Retinal pigment epithelial cell (primary cell): ENCODE measurements at regions not wholly inside any gene's neighbourhood (a gene's known extent, or its start where the extent isn't known, plus 50 kb on each side); places are given as distances from the start of the nearest gene placed in this dataset.

Source experiments
- DNase-seq: peaks from one replicate; pipeline ENCODE4 v3.0.0-alpha.2; 2010; ENCODE audit warnings: low read depth
- H3K4me3 ChIP-seq: 2 replicates; pipeline ENCODE4 v1.5.1; 2011; ENCODE audit warnings: mild to moderate bottlenecking, low read length, control low read depth, moderate library complexity
- CTCF ChIP-seq: conservative IDR thresholded peaks from 2 replicates; pipeline ENCODE4 v1.5.1; 2011; ENCODE audit warnings: low read depth, low read length, control low read depth, inconsistent platforms

GRCh38 chr9:86671018-86671417 is 276.3 kb downstream of the GAS1 start:
- TF ChIP-seq CTCF = no peak
- no peak for DNase-seq
- H3K4me3 ChIP-seq = no peak overlapping the region

- DNase-seq = no peak
- no peak for TF ChIP-seq CTCF
- no peak overlapping the region for H3K4me3 ChIP-seq
Measured at GRCh38 chr9:86670536-86670935, 276.8 kb downstream of the GAS1 start.

DNA sequence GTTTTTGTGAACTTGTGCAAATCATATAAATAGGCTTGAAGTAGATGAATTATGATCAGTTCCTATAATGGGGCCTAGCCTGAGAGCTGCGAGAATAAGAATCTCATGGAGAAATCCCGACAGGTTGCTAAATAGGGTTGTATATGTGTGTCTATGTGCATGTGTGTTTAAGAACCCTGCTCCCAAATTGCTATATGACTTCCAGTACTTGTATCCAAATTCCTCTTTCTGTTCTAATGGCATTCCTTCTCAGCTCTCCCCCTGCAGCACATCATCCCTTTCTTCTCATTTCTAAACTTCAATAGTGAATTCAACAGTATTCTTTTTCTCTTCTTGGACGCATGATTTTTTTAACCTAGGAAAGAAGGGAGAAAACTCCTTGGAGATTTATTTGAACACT is 277.2 kb downstream of the GAS1 start:
- TF ChIP-seq CTCF = no peak
- H3K4me3 ChIP-seq = no peak overlapping the region
- no peak for DNase-seq

DNA sequence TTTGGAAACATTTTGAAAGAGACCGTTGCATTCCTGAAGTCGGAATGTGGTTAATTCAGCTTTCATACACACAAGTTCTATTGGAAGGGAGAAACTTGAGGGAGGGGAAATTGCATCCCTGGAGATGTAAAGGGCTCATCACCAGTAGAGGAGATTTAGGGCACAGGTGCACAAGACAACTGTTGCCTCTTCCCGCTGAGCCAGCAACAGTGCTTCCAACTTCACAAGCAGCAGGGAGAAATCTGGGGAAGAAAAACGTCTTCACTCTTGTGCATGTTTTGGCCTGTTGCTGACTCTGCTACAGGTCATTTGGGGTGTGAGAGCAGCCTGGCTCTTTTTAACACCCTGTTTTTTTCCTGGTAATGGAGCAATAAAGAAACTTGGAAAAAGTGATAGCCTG is 277.9 kb downstream of the GAS1 start:
- H3K4me3 ChIP-seq = no peak overlapping the region
- no peak for TF ChIP-seq CTCF
- no peak for DNase-seq

DNA sequence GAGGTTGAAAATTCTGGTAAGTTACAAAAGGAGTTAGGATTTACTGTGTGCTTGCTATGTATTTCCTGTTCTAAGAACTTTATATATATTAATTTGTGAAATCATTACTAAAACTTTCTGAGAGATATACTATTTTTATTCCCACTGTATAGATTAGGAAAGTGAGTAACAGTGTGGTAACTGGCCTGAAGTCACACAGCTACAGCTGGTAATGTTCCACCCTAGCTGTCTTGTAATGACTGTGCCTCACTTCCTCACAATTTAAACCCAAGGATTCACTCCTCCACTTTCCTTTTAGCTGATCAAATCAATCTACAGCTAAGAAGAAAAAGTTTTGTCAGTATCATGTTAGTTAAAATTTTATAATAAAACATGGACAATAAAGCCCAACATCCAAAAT is 278.8 kb downstream of the GAS1 start:
- H3K4me3 ChIP-seq = no peak overlapping the region
- no peak for DNase-seq
- TF ChIP-seq CTCF = no peak

- TF ChIP-seq CTCF = no peak
- H3K4me3 ChIP-seq = no peak overlapping the region
- DNase-seq = no peak
Measured at GRCh38 chr9:86667307-86667706, 280.0 kb downstream of the GAS1 start.

- no peak overlapping the region for H3K4me3 ChIP-seq
- no peak for DNase-seq
- TF ChIP-seq CTCF = no peak
Measured at GRCh38 chr9:86665416-86665815, 281.9 kb downstream of the GAS1 start.
